ENCODE measurements at regions not wholly inside any gene's neighbourhood (a gene's known extent, or its start where the extent isn't known, plus 50 kb on each side); places are given as distances from the start of the nearest gene placed in this dataset.

DNA sequence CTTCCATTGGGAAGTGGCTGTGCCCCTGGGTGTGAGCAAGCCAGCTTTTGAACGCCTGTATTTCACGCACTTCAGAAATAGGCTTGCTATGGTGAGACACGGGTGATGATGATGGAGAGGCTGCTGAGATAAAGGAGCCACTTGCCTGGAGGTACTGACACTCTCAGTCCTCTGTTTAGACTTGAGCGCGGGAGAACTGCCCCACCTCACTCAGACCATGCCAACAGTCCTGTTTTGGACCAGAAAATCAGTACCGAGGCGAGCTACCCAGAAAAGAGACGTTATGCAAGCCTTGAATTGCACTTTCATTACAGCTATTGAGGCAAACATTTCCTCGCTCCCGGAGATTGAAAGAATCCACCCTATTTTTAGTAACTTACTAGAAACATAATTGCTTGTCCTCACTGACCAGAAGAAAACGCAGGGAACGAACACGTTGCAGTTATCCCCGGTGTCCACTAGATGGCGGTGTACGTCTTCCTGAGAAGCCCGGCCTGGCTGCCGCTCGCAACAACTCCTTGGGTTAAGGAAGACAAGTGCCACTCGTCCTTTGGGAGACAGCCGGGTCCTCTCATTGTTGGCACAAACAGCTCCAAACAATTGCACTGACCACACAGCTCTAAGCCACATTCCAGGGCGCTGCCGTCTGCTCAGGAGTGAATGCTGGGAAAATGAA is 142.4 kb downstream of the PSAT1 start (continued):
- no peak for TF ChIP-seq RNF2 (IDR thresholded peaks at IDR 0.05; ENCODE audit: borderline replicate concordance, low read depth, low read length, missing control alignments, poor library complexity, severe bottlenecking)
